HEK293 (cell line): ENCODE measurements at regions not wholly inside any gene's neighbourhood (a gene's known extent, or its start where the extent isn't known, plus 50 kb on each side); places are given as distances from the start of the nearest gene placed in this dataset.

Experiments
- GLI4 ChIP-seq: fragments of 450-650 bp; formaldehyde crosslinking; IDR thresholded peaks from 2 replicates; pipeline ENCODE4 v1.5.1; 2016; ENCODE audit warnings: missing biosample characterization, missing genetic modification characterization
- KLF16 ChIP-seq: fragments of 450-650 bp; formaldehyde crosslinking; IDR thresholded peaks from 2 replicates; pipeline ENCODE4 v1.5.1; 2017; ENCODE audit warnings: missing biosample characterization, missing genetic modification characterization
- MZF1 ChIP-seq: fragments of 450-650 bp; formaldehyde crosslinking; IDR thresholded peaks from 2 replicates; pipeline ENCODE4 v1.5.1; 2017; ENCODE audit warnings: missing biosample characterization, missing genetic modification characterization, borderline replicate concordance
- RBAK ChIP-seq: fragments of 450-650 bp; formaldehyde crosslinking; IDR thresholded peaks from 2 replicates; pipeline ENCODE4 v1.5.1; 2016; ENCODE audit warnings: missing biosample characterization, missing genetic modification characterization
- REST ChIP-seq: fragments of 450-650 bp; formaldehyde crosslinking; IDR thresholded peaks from 2 replicates; pipeline ENCODE4 v1.5.1; 2016; ENCODE audit warnings: missing biosample characterization, missing genetic modification characterization
- SCRT1 ChIP-seq: fragments of 450-650 bp; formaldehyde crosslinking; IDR thresholded peaks from 2 replicates; pipeline ENCODE4 v1.5.1; 2016; ENCODE audit warnings: missing biosample characterization, missing genetic modification characterization, borderline replicate concordance
- SP2 ChIP-seq: fragments of 450-650 bp; formaldehyde crosslinking; IDR thresholded peaks from 2 replicates; pipeline ENCODE4 v1.5.1; 2016; ENCODE audit warnings: missing biosample characterization, missing genetic modification characterization
- TRIM28 ChIP-seq: IDR thresholded peaks from 2 replicates; pipeline ENCODE4 v1.6.1; 2011; ENCODE audit warnings: low read length, control low read depth, borderline replicate concordance
- ZBTB48 ChIP-seq: fragments of 450-650 bp; formaldehyde crosslinking; IDR thresholded peaks from 2 replicates; pipeline ENCODE4 v1.5.1; 2016; ENCODE audit warnings: missing biosample characterization, missing genetic modification characterization
- ZBTB49 ChIP-seq: fragments of 450-650 bp; formaldehyde crosslinking; IDR thresholded peaks from 2 replicates; pipeline ENCODE4 v1.5.1; 2016; ENCODE audit warnings: missing biosample characterization, missing genetic modification characterization, low read depth
- ZBTB8A ChIP-seq: fragments of 450-650 bp; formaldehyde crosslinking; IDR thresholded peaks from 2 replicates; pipeline ENCODE4 v1.5.1; 2016; ENCODE audit warnings: missing biosample characterization, missing genetic modification characterization
- ZIC2 ChIP-seq: fragments of 450-650 bp; formaldehyde crosslinking; IDR thresholded peaks from 2 replicates; pipeline ENCODE4 v1.5.1; 2016; ENCODE audit warnings: missing biosample characterization, missing genetic modification characterization
- ZNF10 ChIP-seq: fragments of 450-650 bp; formaldehyde crosslinking; IDR thresholded peaks from 2 replicates; pipeline ENCODE4 v1.5.1; 2017; ENCODE audit warnings: missing biosample characterization, missing genetic modification characterization
- ZNF2 ChIP-seq: fragments of 450-650 bp; formaldehyde crosslinking; IDR thresholded peaks from 2 replicates; pipeline ENCODE4 v1.5.1; 2016; ENCODE audit warnings: missing biosample characterization, missing genetic modification characterization
- ZNF280D ChIP-seq: fragments of 450-650 bp; formaldehyde crosslinking; IDR thresholded peaks from 2 replicates; pipeline ENCODE4 v1.5.1; 2016; ENCODE audit warnings: missing biosample characterization, missing genetic modification characterization
- ZNF404 ChIP-seq: fragments of 450-650 bp; formaldehyde crosslinking; IDR thresholded peaks from 2 replicates; pipeline ENCODE4 v1.5.1; 2017; ENCODE audit warnings: missing biosample characterization, missing genetic modification characterization
- ZNF416 ChIP-seq: fragments of 450-650 bp; formaldehyde crosslinking; IDR thresholded peaks from 2 replicates; pipeline ENCODE4 v1.5.1; 2016; ENCODE audit warnings: missing biosample characterization, missing genetic modification characterization
- ZNF423 ChIP-seq: fragments of 450-650 bp; formaldehyde crosslinking; IDR thresholded peaks from 2 replicates; pipeline ENCODE4 v1.5.1; 2016; ENCODE audit warnings: missing biosample characterization, missing genetic modification characterization
- ZNF544 ChIP-seq: fragments of 450-650 bp; formaldehyde crosslinking; IDR thresholded peaks from 2 replicates; pipeline ENCODE4 v1.5.0; 2017; ENCODE audit warnings: missing biosample characterization, missing genetic modification characterization
- ZNF596 ChIP-seq: fragments of 450-650 bp; IDR thresholded peaks from 2 replicates; pipeline ENCODE4 v1.5.0; 2018; ENCODE audit warnings: missing biosample characterization, mild to moderate bottlenecking, missing genetic modification characterization, moderate library complexity
- ZNF610 ChIP-seq: fragments of 450-650 bp; formaldehyde crosslinking; IDR thresholded peaks from 2 replicates; pipeline ENCODE4 v1.5.1; 2016; ENCODE audit warnings: missing biosample characterization, missing genetic modification characterization, borderline replicate concordance
- ZNF629 ChIP-seq: fragments of 450-650 bp; formaldehyde crosslinking; IDR thresholded peaks from 2 replicates; pipeline ENCODE4 v1.5.1; 2017; ENCODE audit warnings: missing biosample characterization, missing genetic modification characterization
- ZXDB ChIP-seq: fragments of 450-650 bp; formaldehyde crosslinking; IDR thresholded peaks from 2 replicates; pipeline ENCODE4 v1.5.1; 2016; ENCODE audit warnings: missing biosample characterization, missing genetic modification characterization
- TF ChIP-seq, protein P1 (sequence below): fragments of 450-650 bp; formaldehyde crosslinking; IDR thresholded peaks from 2 replicates; pipeline ENCODE4 v1.5.1; 2016; ENCODE audit warnings: missing biosample characterization, missing genetic modification characterization
- TF ChIP-seq, protein P2 (sequence below): fragments of 450-650 bp; formaldehyde crosslinking; IDR thresholded peaks from 2 replicates; pipeline ENCODE4 v1.5.1; 2016; ENCODE audit warnings: missing biosample characterization, missing genetic modification characterization
- TF ChIP-seq, protein P3 (sequence below): fragments of 450-650 bp; formaldehyde crosslinking; IDR thresholded peaks from 2 replicates; pipeline ENCODE4 v1.5.1; 2016; ENCODE audit warnings: missing biosample characterization, missing genetic modification characterization

- TF ChIP-seq ZNF10 (tag by site-specific recombination) (0 out of 2 replicates have a peak, but pooled peaks have one; percentile 26), TRIM28 (peak; percentile 89; the same call in 1 of the 2 replicates), ZNF596 (tag by site-specific recombination) (no peak), SCRT1 (tag by site-specific recombination) (no peak), RBAK (no peak), ZNF2 (tag by site-specific recombination) (0 out of 2 replicates have a peak, but pooled peaks have one; percentile 20), ZNF423 (0 out of 2 replicates have a peak, but pooled peaks have one; percentile 41), GLI4 (tag by site-specific recombination) (no peak), ZBTB49 (tag by site-specific recombination) (no peak), ZNF280D (no peak), ZNF610 (no peak), REST (tag by site-specific recombination) (no peak), ZNF629 (tag by site-specific recombination) (peak; percentile 70), ZBTB48 (0 out of 2 replicates have a peak, but pooled peaks have one; percentile 23), KLF16 (tag by site-specific recombination) (no peak), ZXDB (tag by site-specific recombination) (no peak), ZBTB8A (tag by site-specific recombination) (peak; percentile 84), ZNF544 (tag by site-specific recombination) (no peak), SP2 (tag by site-specific recombination) (peak; percentile 15; the same call in 1 of the 2 replicates), ZNF416 (tag by site-specific recombination) (no peak), ZNF404 (tag by site-specific recombination) (no peak), MZF1 (peak; percentile 73; the same call in 1 of the 2 replicates), ZIC2 (peak; percentile 75)
- TF ChIP-seq, protein P1, sequence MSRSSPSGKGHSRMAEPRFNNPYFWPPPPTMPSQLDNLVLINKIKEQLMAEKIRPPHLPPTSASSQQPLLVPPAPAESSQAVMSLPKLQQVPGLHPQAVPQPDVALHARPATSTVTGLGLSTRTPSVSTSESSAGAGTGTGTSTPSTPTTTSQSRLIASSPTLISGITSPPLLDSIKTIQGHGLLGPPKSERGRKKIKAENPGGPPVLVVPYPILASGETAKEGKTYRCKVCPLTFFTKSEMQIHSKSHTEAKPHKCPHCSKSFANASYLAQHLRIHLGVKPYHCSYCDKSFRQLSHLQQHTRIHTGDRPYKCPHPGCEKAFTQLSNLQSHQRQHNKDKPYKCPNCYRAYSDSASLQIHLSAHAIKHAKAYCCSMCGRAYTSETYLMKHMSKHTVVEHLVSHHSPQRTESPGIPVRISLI (tag by site-specific recombination): no peak
- TF ChIP-seq, protein P2, sequence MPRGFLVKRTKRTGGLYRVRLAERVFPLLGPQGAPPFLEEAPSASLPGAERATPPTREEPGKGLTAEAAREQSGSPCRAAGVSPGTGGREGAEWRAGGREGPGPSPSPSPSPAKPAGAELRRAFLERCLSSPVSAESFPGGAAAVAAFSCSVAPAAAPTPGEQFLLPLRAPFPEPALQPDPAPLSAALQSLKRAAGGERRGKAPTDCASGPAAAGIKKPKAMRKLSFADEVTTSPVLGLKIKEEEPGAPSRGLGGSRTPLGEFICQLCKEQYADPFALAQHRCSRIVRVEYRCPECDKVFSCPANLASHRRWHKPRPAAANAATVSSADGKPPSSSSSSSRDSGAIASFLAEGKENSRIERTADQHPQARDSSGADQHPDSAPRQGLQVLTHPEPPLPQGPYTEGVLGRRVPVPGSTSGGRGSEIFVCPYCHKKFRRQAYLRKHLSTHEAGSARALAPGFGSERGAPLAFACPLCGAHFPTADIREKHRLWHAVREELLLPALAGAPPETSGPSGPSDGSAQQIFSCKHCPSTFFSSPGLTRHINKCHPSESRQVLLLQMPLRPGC (tag by site-specific recombination): peak; percentile 93
- TF ChIP-seq, protein P3, sequence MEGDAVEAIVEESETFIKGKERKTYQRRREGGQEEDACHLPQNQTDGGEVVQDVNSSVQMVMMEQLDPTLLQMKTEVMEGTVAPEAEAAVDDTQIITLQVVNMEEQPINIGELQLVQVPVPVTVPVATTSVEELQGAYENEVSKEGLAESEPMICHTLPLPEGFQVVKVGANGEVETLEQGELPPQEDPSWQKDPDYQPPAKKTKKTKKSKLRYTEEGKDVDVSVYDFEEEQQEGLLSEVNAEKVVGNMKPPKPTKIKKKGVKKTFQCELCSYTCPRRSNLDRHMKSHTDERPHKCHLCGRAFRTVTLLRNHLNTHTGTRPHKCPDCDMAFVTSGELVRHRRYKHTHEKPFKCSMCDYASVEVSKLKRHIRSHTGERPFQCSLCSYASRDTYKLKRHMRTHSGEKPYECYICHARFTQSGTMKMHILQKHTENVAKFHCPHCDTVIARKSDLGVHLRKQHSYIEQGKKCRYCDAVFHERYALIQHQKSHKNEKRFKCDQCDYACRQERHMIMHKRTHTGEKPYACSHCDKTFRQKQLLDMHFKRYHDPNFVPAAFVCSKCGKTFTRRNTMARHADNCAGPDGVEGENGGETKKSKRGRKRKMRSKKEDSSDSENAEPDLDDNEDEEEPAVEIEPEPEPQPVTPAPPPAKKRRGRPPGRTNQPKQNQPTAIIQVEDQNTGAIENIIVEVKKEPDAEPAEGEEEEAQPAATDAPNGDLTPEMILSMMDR: no peak
Measured at GRCh38 chr17:33981711-33982601, 273.1 kb upstream of the CCL2 start (continued).
